ENCODE measurements at regions not wholly inside any gene's neighbourhood (a gene's known extent, or its start where the extent isn't known, plus 50 kb on each side); places are given as distances from the start of the nearest gene placed in this dataset.

DNA sequence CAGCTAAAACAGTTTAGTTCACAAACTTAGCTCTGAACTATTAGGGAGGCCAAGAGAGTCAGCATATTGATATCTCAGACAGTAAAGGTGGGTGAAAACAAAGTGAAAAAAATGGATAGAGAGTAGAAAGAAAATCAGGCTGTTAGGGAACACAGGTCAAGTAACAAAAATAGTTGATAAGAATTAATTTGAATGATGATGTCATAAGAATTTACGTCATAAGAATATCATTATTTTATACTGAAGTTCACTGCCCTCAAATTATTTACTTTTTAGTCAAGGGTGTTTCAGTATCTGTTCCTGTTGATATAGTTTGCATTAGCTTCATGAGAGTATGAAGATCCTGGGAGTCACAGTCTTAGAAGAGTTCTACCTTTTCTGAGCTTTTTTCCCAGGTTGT, 1134.6 kb downstream of the SI start:
- DNase-seq (ENCODE audit: low read depth) = no peak
- TF ChIP-seq CTCF (IDR thresholded peaks at IDR 0.05; ENCODE audit: insufficient read depth, low read depth, low read length) = no peak
- no peak overlapping the region for H3K4me3 ChIP-seq (ENCODE audit: low read depth, low read length)

DNA sequence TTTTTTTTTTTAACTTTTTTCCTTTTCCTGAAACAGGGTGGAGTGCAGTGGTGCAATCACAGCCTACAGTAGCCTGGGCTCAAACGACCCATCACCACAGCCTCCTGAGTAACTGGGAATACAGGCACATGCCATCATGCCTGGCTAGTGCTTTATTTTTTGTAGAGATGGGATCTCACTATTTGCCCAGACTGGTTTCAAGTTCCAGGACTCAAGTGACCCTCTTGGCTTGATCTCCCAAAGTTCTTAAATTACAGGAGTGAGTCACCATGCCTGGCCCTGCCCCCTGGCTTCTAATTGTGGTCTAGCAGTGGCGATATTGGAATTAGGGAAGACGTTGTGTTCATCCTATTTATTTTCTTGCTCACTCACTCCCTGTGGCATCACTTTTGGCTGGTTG, 1138.4 kb downstream of the SI start:
- no peak overlapping the region for H3K4me3 ChIP-seq (ENCODE audit: low read depth, low read length)

GRCh38 chr3:163936543-163936942, 1141.8 kb downstream of the SI start:
- H3K4me3 ChIP-seq (ENCODE audit: low read depth, low read length) = no peak overlapping the region
- no peak for DNase-seq (ENCODE audit: low read depth)
- TF ChIP-seq CTCF (IDR thresholded peaks at IDR 0.05; ENCODE audit: insufficient read depth, low read depth, low read length) = no peak

More for the DNA sequence above, 1138.4 kb downstream of the SI start:
- no peak for TF ChIP-seq CTCF (IDR thresholded peaks at IDR 0.05; ENCODE audit: insufficient read depth, low read depth, low read length)
- DNase-seq (ENCODE audit: low read depth) = no peak

GRCh38 chr3:163935411-163935810, 1142.9 kb downstream of the SI start:
- no peak overlapping the region for H3K4me3 ChIP-seq (ENCODE audit: low read depth, low read length)
- DNase-seq (ENCODE audit: low read depth) = no peak
- TF ChIP-seq CTCF (IDR thresholded peaks at IDR 0.05; ENCODE audit: insufficient read depth, low read depth, low read length) = no peak

DNA sequence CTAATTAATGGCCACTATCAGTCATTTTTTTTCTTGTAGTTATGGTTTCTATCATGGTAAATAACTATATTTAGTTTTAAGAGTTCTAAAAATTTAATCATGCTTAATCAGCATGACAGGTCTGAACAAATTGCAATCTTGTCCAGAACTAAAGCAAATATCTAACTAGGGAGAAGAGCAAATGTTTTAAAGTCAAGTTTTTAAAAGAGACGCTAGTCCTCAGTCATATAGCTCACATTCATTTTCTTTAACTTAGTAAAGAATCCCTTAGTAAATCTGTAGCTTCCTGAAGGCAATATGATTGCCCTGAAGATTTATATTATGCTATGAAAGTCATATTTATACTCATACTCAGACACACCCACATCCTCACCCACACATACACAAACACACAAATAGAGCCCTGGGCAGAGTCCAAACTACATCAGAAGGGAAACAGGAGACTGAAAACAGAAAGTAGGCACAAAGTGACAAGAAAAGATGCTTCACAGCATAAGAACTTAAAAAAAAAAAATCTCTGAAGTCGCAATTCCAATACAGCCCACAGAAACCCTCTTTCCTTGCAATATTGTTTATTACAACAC, 1149.1 kb downstream of the SI start:
- DNase-seq (ENCODE audit: low read depth) = no peak
- no peak for TF ChIP-seq CTCF (IDR thresholded peaks at IDR 0.05; ENCODE audit: insufficient read depth, low read depth, low read length)
- no peak overlapping the region for H3K4me3 ChIP-seq (ENCODE audit: low read depth, low read length)

DNA sequence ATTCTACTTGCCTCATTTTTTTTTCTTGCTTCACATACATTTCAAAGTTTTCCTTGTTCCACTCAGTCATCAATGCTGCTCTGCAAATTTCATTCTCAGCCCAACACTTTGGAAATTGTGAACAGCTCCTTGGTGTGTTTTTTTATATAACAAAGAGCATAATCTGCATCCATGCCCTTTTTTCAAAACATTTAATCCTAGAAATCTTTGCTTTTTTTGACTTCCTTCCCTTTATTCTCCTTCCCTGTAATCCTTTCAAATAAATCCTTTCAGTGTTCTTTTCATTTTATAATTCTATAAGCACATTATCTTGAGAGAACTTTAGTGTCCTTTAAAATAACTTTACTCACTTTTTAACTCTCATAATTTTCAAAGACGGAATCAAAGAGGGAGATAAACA, 1150.8 kb downstream of the SI start:
- TF ChIP-seq CTCF (IDR thresholded peaks at IDR 0.05; ENCODE audit: insufficient read depth, low read depth, low read length) = no peak
- no peak overlapping the region for H3K4me3 ChIP-seq (ENCODE audit: low read depth, low read length)
- no peak for DNase-seq (ENCODE audit: low read depth)

DNA sequence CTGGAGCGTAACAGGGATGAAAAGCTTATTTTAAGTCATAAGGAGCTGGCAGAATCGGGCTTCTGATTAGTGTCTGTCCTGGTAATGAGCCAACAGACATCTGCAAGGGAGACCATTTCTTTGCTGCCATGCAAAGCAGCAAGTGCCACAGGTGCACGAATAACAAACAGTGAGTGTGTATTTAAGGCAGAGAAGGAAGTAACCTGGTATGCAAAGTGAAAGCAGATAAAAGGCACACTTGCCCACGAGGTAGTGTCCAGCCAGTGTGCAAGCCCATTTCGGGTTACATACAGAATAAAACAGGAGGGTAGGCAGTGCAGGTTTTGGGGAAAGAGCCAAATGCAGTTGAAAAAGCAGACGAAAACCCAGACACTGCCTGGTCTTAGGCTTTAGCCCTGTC, 1153.7 kb downstream of the SI start:
- no peak for DNase-seq (ENCODE audit: low read depth)
- TF ChIP-seq CTCF (IDR thresholded peaks at IDR 0.05; ENCODE audit: insufficient read depth, low read depth, low read length) = no peak
- H3K4me3 ChIP-seq (ENCODE audit: low read depth, low read length) = no peak overlapping the region
